ENCODE measurements at regions not wholly inside any gene's neighbourhood (a gene's known extent, or its start where the extent isn't known, plus 50 kb on each side); places are given as distances from the start of the nearest gene placed in this dataset.
"Not testable (repeated sequence)": the region's sequence is repeated elsewhere in the genome, so short reads cannot be mapped to it uniquely, and the experiment has no call there.

DNA sequence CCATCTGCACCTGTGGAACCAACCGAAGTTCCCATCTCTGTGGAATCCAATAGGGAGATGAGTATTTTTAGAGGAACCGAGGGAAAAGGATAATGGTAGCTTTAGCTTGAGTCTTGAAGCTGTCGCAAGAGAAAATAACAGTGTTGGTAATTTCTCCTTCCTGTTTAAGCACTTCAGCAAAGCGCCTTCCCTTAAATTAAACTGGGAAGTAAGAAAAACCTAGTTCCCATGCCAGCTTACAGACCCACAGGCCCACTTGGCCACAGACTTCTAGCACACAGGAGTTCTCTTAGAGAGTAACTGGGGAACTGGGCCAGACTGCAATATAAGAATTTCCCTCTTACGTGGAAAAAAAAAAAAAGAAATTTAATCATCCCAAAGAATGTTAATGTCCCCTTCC, 223.8 kb downstream of the EFCAB11 start:
- H3K27ac ChIP-seq (ENCODE audit: low read length), result no peak overlapping the region
- H2AFZ ChIP-seq (ENCODE audit: low read depth, low read length), result no peak overlapping the region
- no peaks in the 10 kb centered on the region for H3K36me3 ChIP-seq (ENCODE audit: insufficient read depth, low read length)
- H3K27me3 ChIP-seq (ENCODE audit: insufficient read depth, low read depth, low read length), result no peaks in the 10 kb centered on the region
- no peaks in the 10 kb centered on the region for H3K9me2 ChIP-seq (ENCODE audit: insufficient read depth, low read length)
- H3K9me3 ChIP-seq (ENCODE audit: low read length), result no peaks in the 10 kb centered on the region
- no peak for TF ChIP-seq POLR2AphosphoS5 (IDR thresholded peaks at IDR 0.05)
- TF ChIP-seq MXI1 (conservative IDR thresholded peaks at IDR 0.05; ENCODE audit: poor library complexity, severe bottlenecking), result no peak
- no peak for TF ChIP-seq SMC3 (conservative IDR thresholded peaks at IDR 0.05; ENCODE audit: poor library complexity)
- no peak for TF ChIP-seq EZH2 (IDR thresholded peaks at IDR 0.05; ENCODE audit: borderline replicate concordance, insufficient read depth, low read length, poor library complexity, severe bottlenecking)
- no peak for TF ChIP-seq TAF1 (IDR thresholded peaks at IDR 0.05; ENCODE audit: low read depth)
- no peak for TF ChIP-seq RAD21 (conservative IDR thresholded peaks at IDR 0.05)
- TF ChIP-seq, protein P1, sequence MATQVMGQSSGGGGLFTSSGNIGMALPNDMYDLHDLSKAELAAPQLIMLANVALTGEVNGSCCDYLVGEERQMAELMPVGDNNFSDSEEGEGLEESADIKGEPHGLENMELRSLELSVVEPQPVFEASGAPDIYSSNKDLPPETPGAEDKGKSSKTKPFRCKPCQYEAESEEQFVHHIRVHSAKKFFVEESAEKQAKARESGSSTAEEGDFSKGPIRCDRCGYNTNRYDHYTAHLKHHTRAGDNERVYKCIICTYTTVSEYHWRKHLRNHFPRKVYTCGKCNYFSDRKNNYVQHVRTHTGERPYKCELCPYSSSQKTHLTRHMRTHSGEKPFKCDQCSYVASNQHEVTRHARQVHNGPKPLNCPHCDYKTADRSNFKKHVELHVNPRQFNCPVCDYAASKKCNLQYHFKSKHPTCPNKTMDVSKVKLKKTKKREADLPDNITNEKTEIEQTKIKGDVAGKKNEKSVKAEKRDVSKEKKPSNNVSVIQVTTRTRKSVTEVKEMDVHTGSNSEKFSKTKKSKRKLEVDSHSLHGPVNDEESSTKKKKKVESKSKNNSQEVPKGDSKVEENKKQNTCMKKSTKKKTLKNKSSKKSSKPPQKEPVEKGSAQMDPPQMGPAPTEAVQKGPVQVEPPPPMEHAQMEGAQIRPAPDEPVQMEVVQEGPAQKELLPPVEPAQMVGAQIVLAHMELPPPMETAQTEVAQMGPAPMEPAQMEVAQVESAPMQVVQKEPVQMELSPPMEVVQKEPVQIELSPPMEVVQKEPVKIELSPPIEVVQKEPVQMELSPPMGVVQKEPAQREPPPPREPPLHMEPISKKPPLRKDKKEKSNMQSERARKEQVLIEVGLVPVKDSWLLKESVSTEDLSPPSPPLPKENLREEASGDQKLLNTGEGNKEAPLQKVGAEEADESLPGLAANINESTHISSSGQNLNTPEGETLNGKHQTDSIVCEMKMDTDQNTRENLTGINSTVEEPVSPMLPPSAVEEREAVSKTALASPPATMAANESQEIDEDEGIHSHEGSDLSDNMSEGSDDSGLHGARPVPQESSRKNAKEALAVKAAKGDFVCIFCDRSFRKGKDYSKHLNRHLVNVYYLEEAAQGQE (IDR thresholded peaks at IDR 0.05; ENCODE audit: borderline replicate concordance), result no peak
- TF ChIP-seq EP300 (conservative IDR thresholded peaks at IDR 0.05; ENCODE audit: poor library complexity, severe bottlenecking), result no peak
- H3K9ac ChIP-seq (ENCODE audit: low read length), result no peak overlapping the region
- no peaks in the 10 kb centered on the region for H3K79me2 ChIP-seq (replicated peaks; ENCODE audit: insufficient read depth, low read length)
- H4K20me1 ChIP-seq (ENCODE audit: insufficient read depth), result no peaks in the 10 kb centered on the region
- H3K4me3 ChIP-seq (ENCODE audit: low read length), result no peak overlapping the region
- H3K4me2 ChIP-seq (ENCODE audit: low read length), result no peak overlapping the region
- H3F3A ChIP-seq (ENCODE audit: insufficient read depth, low read length, poor library complexity, severe bottlenecking), result no peaks in the 10 kb centered on the region

DNA sequence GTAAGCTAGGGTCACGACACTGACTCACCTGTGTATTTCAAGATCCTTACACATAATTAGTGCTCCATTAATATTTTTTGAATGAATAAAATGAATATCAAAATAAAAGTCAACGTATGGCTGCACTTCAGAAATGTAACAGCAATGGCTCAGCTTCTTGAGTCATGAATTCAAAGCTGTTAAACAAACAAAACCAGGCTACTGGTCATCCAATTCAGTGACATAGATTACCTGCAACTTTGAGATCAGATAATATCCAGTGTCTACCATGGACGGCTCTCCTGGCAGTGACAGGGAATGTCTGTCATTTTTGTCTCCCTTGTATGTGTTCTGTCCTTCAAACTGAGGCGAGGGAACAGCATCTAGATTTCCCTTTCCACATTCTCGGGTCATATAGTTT, 225.6 kb downstream of the EFCAB11 start:
- TF ChIP-seq, protein P2, sequence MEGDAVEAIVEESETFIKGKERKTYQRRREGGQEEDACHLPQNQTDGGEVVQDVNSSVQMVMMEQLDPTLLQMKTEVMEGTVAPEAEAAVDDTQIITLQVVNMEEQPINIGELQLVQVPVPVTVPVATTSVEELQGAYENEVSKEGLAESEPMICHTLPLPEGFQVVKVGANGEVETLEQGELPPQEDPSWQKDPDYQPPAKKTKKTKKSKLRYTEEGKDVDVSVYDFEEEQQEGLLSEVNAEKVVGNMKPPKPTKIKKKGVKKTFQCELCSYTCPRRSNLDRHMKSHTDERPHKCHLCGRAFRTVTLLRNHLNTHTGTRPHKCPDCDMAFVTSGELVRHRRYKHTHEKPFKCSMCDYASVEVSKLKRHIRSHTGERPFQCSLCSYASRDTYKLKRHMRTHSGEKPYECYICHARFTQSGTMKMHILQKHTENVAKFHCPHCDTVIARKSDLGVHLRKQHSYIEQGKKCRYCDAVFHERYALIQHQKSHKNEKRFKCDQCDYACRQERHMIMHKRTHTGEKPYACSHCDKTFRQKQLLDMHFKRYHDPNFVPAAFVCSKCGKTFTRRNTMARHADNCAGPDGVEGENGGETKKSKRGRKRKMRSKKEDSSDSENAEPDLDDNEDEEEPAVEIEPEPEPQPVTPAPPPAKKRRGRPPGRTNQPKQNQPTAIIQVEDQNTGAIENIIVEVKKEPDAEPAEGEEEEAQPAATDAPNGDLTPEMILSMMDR (IDR thresholded peaks at IDR 0.05; ENCODE audit: poor library complexity, severe bottlenecking), result no peak
- TF ChIP-seq EP300 (conservative IDR thresholded peaks at IDR 0.05; ENCODE audit: poor library complexity, severe bottlenecking) (no peak), MXI1 (conservative IDR thresholded peaks at IDR 0.05; ENCODE audit: poor library complexity, severe bottlenecking) (no peak), EZH2 (IDR thresholded peaks at IDR 0.05; ENCODE audit: borderline replicate concordance, insufficient read depth, low read length, poor library complexity, severe bottlenecking) (no peak), TAF1 (IDR thresholded peaks at IDR 0.05; ENCODE audit: low read depth) (no peak), RAD21 (conservative IDR thresholded peaks at IDR 0.05) (no peak), POLR2AphosphoS5 (IDR thresholded peaks at IDR 0.05) (no peak), SMC3 (conservative IDR thresholded peaks at IDR 0.05; ENCODE audit: poor library complexity) (no peak)
- TF ChIP-seq, protein P1 (IDR thresholded peaks at IDR 0.05; ENCODE audit: borderline replicate concordance), result no peak

DNA sequence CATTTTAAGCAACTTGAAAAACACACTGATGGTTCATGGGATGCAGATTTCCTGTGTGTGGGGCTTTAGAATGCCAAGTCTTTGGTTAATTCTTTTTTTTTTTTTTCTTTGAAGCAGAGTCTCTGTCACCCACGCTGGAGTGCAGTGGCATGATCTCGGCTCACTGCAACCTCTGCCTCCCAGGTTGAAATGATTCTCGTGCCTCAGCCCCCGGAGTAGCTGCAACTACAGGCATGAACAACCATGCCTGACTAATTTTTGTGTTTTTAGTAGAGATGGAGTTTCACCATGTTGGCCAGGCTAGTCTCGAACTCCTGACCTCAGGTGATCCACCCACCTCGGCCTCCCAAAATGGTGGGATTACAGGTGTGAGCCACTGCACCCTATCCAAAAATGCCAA, 228.3 kb downstream of the EFCAB11 start:
- not testable (repeated sequence) for H3K36me3 ChIP-seq (ENCODE audit: insufficient read depth, low read length); H3K9me3 ChIP-seq (ENCODE audit: low read length); H3K9me2 ChIP-seq (ENCODE audit: insufficient read depth, low read length); H3K27ac ChIP-seq (ENCODE audit: low read length); H3F3A ChIP-seq (ENCODE audit: insufficient read depth, low read length, poor library complexity, severe bottlenecking); H3K9ac ChIP-seq (ENCODE audit: low read length); H3K27me3 ChIP-seq (ENCODE audit: insufficient read depth, low read depth, low read length); H4K20me1 ChIP-seq (ENCODE audit: insufficient read depth); H3K79me2 ChIP-seq (replicated peaks; ENCODE audit: insufficient read depth, low read length); H2AFZ ChIP-seq (ENCODE audit: low read depth, low read length); H3K4me2 ChIP-seq (ENCODE audit: low read length); H3K4me3 ChIP-seq (ENCODE audit: low read length)

More for the DNA sequence above, 225.6 kb downstream of the EFCAB11 start:
- no peaks in the 10 kb centered on the region for H3F3A ChIP-seq (ENCODE audit: insufficient read depth, low read length, poor library complexity, severe bottlenecking)
- no peaks in the 10 kb centered on the region for H3K27me3 ChIP-seq (ENCODE audit: insufficient read depth, low read depth, low read length)
- no peaks in the 10 kb centered on the region for H3K9me3 ChIP-seq (ENCODE audit: low read length)
- H3K9me2 ChIP-seq (ENCODE audit: insufficient read depth, low read length), result no peaks in the 10 kb centered on the region
- H2AFZ ChIP-seq (ENCODE audit: low read depth, low read length), result no peak overlapping the region
- no peaks in the 10 kb centered on the region for H4K20me1 ChIP-seq (ENCODE audit: insufficient read depth)
- no peak overlapping the region for H3K9ac ChIP-seq (ENCODE audit: low read length)
- no peak overlapping the region for H3K4me3 ChIP-seq (ENCODE audit: low read length)
- H3K4me2 ChIP-seq (ENCODE audit: low read length), result no peak overlapping the region
- no peaks in the 10 kb centered on the region for H3K79me2 ChIP-seq (replicated peaks; ENCODE audit: insufficient read depth, low read length)
- no peak overlapping the region for H3K27ac ChIP-seq (ENCODE audit: low read length)
- no peaks in the 10 kb centered on the region for H3K36me3 ChIP-seq (ENCODE audit: insufficient read depth, low read length)

All from neural cell (in vitro differentiated cells).